Heart right ventricle (tissue), 16 donors: ENCODE measurements at regions not wholly inside any gene's neighbourhood (a gene's known extent, or its start where the extent isn't known, plus 50 kb on each side); places are given as distances from the start of the nearest gene placed in this dataset.

ENCODE experiments used
- ATAC-seq, 8 donors: fragments of 200-7000 bp; cut with Tn5 transposase; one replicate each; pipeline ENCODE4 v1.9.1; 2020; ENCODE audit warnings: mild to moderate bottlenecking in 8 of 8, moderate library complexity in 8 of 8, moderate number of reproducible peaks in 1 of 8
- DNase-seq, 2 donors: peaks; one replicate each; pipeline ENCODE4 v3.0.0-alpha.2; 2020
- H3K27ac ChIP-seq, 10 donors: fragments of 200-600 bp; sonication (generic) in 2 of 10; one replicate each; pipeline versions ENCODE4 v1.5.0 to v1.8.0; 2020 to 2022; ENCODE audit warnings: mild to moderate bottlenecking in 3 of 10
- H3K27me3 ChIP-seq, 7 donors: fragments of 200-600 bp; one replicate each; pipeline ENCODE4 v1.8.0; 2021 to 2022; ENCODE audit warnings: mild to moderate bottlenecking in 2 of 7
- H3K36me3 ChIP-seq, 9 donors: fragments of 200-600 bp; sonication (generic) in 1 of 9; one replicate each; pipeline versions ENCODE4 v1.5.0 to v1.8.0; 2020 to 2022; ENCODE audit warnings: mild to moderate bottlenecking in 2 of 9
- H3K4me1 ChIP-seq, 9 donors: fragments of 200-600 bp; sonication (generic) in 1 of 9; one replicate each; pipeline versions ENCODE4 v1.5.0 to v1.8.0; 2020 to 2022; ENCODE audit warnings: mild to moderate bottlenecking in 4 of 9
- H3K4me3 ChIP-seq, 10 donors: fragments of 200-600 bp; sonication (generic) in 2 of 10; one replicate each; pipeline versions ENCODE4 v1.5.0 to v1.8.0; 2020 to 2022; ENCODE audit warnings: mild to moderate bottlenecking in 7 of 10, moderate library complexity in 2 of 10
- H3K9me3 ChIP-seq, 11 donors: fragments of 200-600 bp in 10 of 11; sonication (generic) in 2 of 11; one replicate each; pipeline versions ENCODE4 v1.5.0 to v1.8.0; 2013 to 2022; ENCODE audit warnings: mild to moderate bottlenecking in 2 of 11, control low read depth in 1 of 11, moderate library complexity in 1 of 11
- CTCF ChIP-seq, 9 donors: fragments of 200-600 bp; sonication (generic) in 2 of 9; IDR thresholded peaks; one replicate each; pipeline versions ENCODE4 v1.5.0 to v1.8.0; 2021 to 2022; ENCODE audit warnings: antibody characterized with exemption in 9 of 9, mild to moderate bottlenecking in 5 of 9, moderate library complexity in 1 of 9
- WGBS, 2 donors: extraction: QIAGEN DNeasy Blood & Tissue Kit; methylation state at CpG; one replicate each; pipeline ENCODE4 v1.1.7; 2013; ENCODE audit warnings: inconsistent platforms in 1 of 2; 5-methylcytosine and 5-hydroxymethylcytosine counted together
- intact Hi-C, 10 donors: fragments of 100-400 bp; cut with DNase I; formaldehyde crosslinking; loops; one replicate each; pipeline versions ENCODE4 v1.11.1 to v1.14.2; 2022
- donor health status: Arrhythmogenic right ventricular cardiomyopathy.
- donor health status: ischemic (EF 13 %, LVEDD 7.1; RV severe dilation, severe dysfunction).
- donor health status: healthy with polysubstance abuse.
- donor health status: DM: no; HTN: yes; CAD: no.
- donor health status: DM: no; HTN: no; CAD: no.
- donor health status: ischemic (EF 25% LVEDD 6.9; RV normal size, moderate dysfunction).
- donor health status: ischemic (EF 25% LVEDD 5.7; RV mildly dilated, moderate dysfunction).
- donor health status: healthy.
- donor health status: DM: yes; HTN: yes; CAD: no.
- donor health status: Ischemic cardiomyopathy.
- donor health status: ischemic (EF 35%, LVEDD 5.7; RV mildly dilated, moderate dysfunction).
- donor health status: nonischemic (EF 11% LVEDD 7.7; RV severe dilation, severe dysfunction).
- donor health status: DM: yes; HTN: yes; CAD: no.
- donor health status: PGD.
- donor health status: ischemic (EF 29% LVEDD 5.4; RV normal size, mild dysfunction).
- donor health status: nonischemic (EF 23%, LVEDD 6.1; RV moderate dilation, normal function).

- H3K9me3 ChIP-seq: peaks cover 0 to 3% (median 0%) of the 10 kb centered on the region in 11 donors
- H3K36me3 ChIP-seq: no peaks in the 10 kb centered on the region
- no peaks in the 10 kb centered on the region for H3K4me1 ChIP-seq
- intact Hi-C loops: loop anchor here in 1 of 10 donors (10.0 kb wide), 1 partner anchor 374 kb away; no protein-coding TSS in a partner anchor
- no peaks in the 10 kb centered on the region for H3K27me3 ChIP-seq
- WGBS, 2 donors: 76 to 81% methylated on average over 1 of the region's 1 CpG
- no peak overlapping the region for H3K27ac ChIP-seq
- TF ChIP-seq CTCF (IDR thresholded peaks at IDR 0.05): no peak
- no peak overlapping the region for H3K4me3 ChIP-seq
- ATAC-seq: no peak
- DNase-seq: no peak
These were observed 1159.6 kb downstream of the SORCS3 start for GRCh38 chr10:105800641-105801040.

- no peaks in the 10 kb centered on the region for H3K36me3 ChIP-seq
- ATAC-seq (no peak), DNase-seq (no peak)
- no peaks in the 10 kb centered on the region for H3K27me3 ChIP-seq
- no peaks in the 10 kb centered on the region for H3K4me1 ChIP-seq
- peaks cover 0 to 3% (median 0%) of the 10 kb centered on the region in 11 donors for H3K9me3 ChIP-seq
- no peak for TF ChIP-seq CTCF (IDR thresholded peaks at IDR 0.05)
- no peak overlapping the region for H3K27ac ChIP-seq
- WGBS, 2 donors: 71 to 75% methylated on average over 3 of the region's 3 CpGs
- H3K4me3 ChIP-seq: no peak overlapping the region
- intact Hi-C loops: no loop called here
These were observed 1157.3 kb downstream of the SORCS3 start for GRCh38 chr10:105798328-105798889.

GRCh38 chr10:105797234-105797890 lies 1156.3 kb downstream of the SORCS3 start:
- no peak for DNase-seq
- 56 to 75% methylated on average over 6 of the region's 6 CpGs for WGBS, 2 donors
- peak; percentile 9 to 54 (median 45) for TF ChIP-seq CTCF (IDR thresholded peaks at IDR 0.05)
- Histone ChIP-seq H3K27me3 (no peaks in the 10 kb centered on the region), H3K4me1 (no peaks in the 10 kb centered on the region), H3K36me3 (no peaks in the 10 kb centered on the region), H3K4me3 (no peak overlapping the region), H3K27ac (no peak overlapping the region), H3K9me3 (peaks cover 0 to 3% (median 0%) of the 10 kb centered on the region in 11 donors)
- peak in 3 of 8 donors; percentile 38 to 52 (median 49) for ATAC-seq
- intact Hi-C loops: no loop called here

- H3K27me3 ChIP-seq: no peaks in the 10 kb centered on the region
- ATAC-seq: no peak
- H3K27ac ChIP-seq: no peak overlapping the region
- DNase-seq: no peak
- no peaks in the 10 kb centered on the region for H3K9me3 ChIP-seq
- 49 to 52% methylated on average over 3 of the region's 3 CpGs for WGBS, 2 donors
- H3K4me3 ChIP-seq: no peak overlapping the region
- TF ChIP-seq CTCF (IDR thresholded peaks at IDR 0.05): no peak
- no peaks in the 10 kb centered on the region for H3K4me1 ChIP-seq
- intact Hi-C loops: no loop called here
- no peaks in the 10 kb centered on the region for H3K36me3 ChIP-seq
These were observed 1152.0 kb downstream of the SORCS3 start for GRCh38 chr10:105793071-105793470.
